ENCODE measurements at regions not wholly inside any gene's neighbourhood (a gene's known extent, or its start where the extent isn't known, plus 50 kb on each side); places are given as distances from the start of the nearest gene placed in this dataset.

DNA sequence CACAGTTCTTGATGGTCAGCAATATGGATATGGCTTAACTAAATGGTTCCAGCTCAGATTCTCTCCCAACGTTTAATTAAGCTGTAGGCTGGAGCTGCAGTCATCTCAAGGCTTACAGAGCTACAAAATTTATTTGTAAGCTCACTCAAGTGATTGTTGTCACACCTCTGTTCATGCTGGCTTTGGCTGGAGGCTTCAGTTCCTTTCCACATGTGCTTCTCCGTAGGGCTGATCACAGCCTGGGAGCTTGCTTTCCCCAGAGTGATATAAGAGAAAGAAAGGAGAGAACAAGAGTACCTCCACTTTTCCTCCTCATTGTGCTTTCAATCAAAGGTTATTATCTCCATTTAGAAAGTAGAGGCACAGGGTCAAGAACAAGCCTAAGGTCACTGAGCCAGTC lies 182.7 kb upstream of the KCNN2 start:
- DNase-seq, result no peak

DNA sequence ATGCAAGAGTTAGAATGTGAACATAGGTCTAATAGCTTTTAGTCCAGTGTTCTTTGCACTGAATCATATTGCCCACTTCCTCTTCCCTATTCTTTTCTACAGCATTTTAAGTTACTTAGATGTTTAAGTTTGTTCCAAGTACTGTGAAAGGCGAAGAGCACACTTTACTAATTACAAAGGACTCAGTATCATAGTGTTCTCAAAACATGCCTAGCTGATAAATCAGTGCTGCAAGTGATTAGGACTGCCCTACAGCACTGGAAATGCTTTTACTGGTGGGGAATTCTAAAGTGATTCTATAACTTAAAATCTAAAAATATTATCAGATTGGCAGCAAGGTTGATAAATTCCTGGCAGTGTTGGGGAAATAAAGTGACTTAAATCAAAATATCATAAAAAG lies 177.9 kb upstream of the KCNN2 start:
- no peak for DNase-seq

DNA sequence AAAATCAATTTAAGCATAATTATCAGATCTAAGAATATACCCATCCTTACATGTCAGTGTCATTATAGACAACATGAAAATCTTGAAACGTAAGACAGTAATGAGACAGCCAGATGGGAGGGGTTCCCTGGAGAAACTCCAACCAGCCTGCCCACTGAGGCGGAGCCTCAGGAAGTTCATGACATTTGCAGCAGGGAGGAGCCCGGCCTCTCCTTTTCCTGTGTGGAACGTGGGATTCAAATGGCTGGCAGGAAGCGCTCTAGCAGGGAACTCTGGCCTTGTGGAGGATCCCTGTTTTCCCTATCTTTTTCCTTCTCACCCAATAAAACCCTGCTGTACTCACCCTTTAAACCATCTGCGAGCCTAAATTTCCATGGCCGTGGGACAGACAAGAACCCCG lies 176.6 kb upstream of the KCNN2 start:
- no peak for DNase-seq

DNA sequence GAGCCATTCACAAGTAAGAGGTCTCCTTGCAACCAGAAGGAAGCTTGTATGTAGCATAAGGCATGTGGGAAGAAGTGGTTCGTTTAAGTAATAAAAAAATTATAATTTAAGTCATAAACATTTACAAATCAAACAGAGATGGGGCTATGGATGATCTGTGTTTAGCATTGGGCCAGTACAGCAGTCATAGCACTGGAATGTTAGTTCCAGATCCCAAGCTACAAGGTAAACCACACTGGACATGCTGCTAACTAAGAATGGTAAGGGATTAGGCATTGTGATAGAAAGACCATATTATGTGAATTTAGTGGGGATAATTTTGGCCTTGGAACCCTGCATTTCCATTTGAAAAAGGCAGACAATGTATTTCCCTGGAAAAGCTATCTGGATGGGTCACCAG lies 170.4 kb upstream of the KCNN2 start:
- DNase-seq, result no peak

DNA sequence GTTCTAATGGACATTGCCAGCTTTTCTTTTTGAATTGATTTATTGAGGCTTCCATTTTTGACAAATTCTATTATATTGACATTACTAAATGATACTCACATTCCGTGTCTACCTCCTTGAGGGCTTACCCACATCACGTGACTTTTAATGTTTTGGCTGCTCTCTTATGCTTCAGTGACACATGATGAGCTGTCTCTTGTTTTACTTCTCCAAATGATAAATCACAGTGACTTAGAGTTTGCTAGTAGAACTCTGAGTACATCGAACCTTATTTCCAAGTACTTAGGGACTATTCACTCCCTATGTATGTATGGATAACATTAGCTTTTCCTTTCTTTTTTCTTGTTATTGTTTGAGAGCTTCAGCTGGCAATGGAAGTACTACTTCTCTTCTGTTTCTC lies 169.8 kb upstream of the KCNN2 start:
- DNase-seq, result no peak

DNA sequence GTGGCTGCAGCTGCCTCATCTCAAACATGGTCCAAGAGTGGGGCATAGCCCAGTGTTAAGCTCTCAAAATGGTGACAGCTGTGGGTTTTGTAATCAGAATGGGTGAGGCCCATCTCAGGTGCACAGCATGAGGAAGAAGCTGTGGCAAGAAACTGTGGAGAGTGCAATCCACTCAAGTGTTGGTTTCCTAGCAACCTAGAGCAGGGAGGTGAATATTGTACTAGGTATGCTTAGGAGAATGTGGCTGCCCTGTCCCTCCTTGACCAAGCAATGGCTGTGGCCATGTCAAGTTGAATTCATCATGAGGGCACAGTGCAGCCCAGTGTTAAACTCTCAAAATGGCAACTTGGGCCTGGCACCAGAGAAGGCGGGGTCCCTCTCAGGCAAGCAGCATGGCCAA lies 160.5 kb upstream of the KCNN2 start:
- no peak for DNase-seq

DNA sequence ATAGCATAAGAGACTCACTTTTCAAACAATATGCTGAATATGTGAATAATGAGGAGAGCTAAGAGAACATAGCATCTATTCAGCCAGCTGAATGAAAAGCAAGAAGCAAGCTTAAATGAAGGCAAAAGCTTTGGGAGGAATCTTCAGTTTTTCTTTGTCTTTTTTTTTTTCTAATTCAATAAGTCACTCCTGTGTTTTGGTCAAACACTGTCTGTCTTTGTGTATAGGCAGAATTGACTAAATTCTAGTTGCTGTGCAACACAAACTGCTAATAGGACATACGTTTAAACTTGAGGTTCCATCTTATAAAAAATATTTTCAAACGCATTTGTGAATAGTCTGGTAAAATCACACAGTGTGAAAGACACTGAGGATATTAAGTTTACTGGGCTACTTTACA lies 156.9 kb upstream of the KCNN2 start:
- no peak for DNase-seq

DNA sequence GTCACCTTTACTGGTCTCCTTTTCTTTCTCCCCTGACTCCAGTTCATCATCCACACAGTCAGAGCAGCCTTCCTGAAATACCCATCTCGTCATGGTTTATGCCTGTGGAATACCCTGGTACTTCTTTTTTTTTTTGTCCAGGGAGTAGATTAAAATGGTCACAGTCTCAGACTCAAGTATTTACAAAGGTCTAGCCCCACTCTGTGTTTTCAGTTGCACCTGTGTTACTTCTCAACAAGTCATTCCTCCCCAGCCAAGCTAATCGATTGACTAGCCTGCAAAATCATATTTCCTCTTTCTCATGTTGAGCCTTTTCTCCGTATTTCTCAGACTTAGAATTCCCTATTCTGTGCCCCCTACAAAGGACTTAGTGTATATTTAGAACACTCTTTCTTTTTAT lies 155.2 kb upstream of the KCNN2 start:
- no peak for DNase-seq

DNA sequence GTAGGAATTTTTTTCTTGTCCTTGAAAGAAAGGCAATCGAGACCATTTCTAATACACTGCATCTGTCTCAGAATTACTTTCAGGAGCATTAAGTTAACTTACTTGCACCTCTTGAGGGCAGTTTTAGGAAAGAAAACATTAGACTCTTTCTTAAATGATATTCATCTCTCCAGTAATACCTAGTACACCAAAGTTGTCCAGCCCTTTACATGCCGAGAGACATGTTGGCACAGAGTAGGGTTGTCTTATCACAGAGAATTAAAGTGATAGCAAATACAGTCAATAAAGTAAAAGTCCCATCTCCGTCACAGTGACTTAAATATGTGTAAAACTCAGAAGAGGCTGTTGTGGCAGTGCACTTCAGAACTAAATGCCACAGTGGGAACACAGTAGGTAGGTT lies 154.3 kb upstream of the KCNN2 start:
- no peak for DNase-seq

DNA sequence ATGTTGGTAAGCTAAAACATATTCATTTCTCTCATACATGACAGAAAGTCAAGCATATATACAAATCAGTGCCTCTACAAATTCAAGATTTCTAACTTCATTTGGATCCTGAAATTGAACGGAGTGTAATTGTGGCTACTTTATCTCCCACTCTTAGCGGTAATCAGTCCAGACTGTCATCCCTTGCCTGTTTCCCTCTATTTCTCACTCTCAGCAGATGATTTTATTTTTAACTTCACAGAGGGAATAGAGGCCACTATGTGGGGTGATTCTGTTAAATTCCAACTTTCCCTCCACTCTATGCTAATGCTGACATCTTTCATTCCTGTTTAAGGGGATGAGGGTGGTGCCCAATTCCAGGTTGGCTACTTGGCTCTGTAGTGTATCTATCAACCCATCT lies 153.8 kb upstream of the KCNN2 start:
- no peak for DNase-seq

DNA sequence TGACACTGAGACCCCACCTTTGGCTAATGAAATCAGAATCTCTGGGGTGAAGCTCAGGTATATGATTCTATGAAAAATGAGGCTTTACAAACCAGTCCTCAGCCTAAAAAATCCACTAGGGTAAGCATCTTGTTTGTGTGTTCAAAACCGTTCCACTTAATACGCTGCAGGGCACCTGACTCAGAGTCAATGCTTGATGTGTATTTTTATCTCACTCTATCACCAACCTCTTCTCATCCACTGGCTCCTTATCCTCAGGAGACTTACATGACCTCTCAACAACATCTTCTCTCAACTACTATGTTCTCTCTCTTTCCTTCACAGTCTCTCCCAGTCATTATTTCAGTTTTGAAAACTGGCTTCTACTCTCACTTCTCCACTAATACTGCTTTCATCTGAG lies 153.3 kb upstream of the KCNN2 start:
- DNase-seq, result no peak

DNA sequence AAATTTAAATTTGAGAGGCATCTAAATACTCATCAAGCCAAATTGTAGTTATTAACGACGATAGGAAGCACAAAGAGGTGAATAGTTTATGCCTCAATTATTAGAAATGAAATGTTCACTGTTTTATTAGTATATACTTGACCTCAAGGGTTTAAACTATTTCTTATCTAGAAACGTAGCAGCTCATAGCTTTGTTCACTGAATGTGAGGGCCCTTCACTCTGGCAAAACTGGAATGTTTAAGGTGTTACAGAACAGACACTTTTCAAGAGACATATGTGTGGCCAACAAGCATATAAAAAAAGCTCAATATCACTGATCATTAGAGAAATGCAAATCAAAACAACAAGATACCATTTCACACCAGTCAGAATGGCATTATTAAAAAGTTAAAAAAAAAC lies 151.2 kb upstream of the KCNN2 start:
- DNase-seq, result no peak

DNA sequence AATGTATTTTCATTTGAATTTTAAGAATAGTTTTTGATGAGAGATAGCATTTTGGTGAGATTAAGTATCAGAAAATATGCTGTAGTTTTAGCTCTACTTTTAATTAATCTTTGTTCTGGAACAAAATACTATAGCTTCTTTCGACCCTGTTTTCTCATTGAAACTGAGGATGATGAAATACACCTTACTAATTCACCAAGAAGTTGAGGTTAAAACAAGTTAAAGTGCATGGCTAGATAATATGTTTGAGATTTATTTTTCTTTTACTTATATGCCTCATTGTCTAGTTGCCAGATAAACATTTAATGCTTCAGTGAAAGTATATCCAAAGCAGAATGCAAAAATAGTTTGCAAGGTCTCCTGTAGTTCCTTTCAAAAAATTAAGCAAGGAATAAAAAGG lies 140.1 kb upstream of the KCNN2 start:
- no peak for DNase-seq

DNA sequence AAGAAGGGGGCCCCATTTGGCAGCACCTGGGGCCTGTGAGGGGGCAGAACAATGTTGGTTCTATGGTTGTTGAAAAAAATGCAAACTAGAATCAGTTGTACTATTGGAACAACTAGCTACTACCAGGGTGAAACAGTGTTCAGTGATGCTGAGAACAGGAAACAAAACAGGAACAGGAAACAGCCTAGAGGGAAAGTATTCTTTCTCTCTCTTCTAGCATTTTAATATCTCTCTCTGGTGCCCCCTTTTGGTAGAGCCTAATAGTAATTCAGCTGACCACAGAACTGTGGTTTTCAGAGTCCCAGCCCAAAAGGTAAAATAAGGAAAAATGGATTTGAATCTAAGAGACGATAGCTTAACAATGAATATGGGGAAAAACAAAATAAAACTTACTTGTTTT lies 138.0 kb upstream of the KCNN2 start:
- DNase-seq, result no peak

DNA sequence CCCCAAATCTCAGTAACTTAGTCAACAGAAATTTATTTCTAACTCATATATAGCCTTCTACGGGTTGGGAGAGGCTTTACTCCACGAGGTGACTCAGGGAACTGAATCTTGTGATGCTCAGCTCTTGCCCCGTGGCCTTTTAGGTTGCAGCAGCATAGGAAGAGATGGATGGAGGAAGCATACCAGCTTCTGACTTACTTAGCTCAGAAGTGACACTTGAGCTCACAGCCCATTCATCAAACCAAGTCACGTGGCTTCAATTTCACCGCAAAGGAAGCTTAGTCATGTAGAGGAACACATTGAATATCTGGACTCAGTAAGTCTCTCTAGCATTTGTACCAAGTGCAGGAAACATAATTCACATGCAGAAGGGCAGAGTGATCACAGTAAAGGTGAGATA lies 124.1 kb upstream of the KCNN2 start:
- no peak for DNase-seq

DNA sequence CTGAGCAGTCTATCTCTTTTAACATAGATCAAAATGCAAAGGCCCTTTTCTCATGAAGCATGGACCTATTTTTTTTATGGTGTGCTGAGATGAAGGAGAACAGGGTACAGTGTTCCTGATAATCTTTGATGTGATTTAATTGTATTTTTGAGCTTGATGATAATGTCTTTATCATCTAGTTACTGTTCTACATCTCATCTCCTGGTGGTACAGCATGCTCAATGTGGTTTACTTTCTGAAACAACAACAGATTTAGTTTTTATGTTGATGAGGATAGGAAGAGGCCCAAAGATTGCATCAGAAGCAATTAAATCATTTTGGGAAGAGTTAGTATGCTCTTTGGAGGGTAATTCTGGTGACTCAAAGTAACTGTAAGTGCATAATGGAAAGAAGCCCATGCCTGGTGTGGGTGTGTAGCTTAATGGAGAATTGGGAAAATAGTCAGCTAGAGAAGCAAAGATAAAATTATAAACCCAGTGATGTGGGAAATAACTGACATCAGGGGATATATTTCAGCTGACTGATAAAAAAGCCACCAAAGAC lies 123.0 kb upstream of the KCNN2 start:
- DNase-seq, result no peak

DNA sequence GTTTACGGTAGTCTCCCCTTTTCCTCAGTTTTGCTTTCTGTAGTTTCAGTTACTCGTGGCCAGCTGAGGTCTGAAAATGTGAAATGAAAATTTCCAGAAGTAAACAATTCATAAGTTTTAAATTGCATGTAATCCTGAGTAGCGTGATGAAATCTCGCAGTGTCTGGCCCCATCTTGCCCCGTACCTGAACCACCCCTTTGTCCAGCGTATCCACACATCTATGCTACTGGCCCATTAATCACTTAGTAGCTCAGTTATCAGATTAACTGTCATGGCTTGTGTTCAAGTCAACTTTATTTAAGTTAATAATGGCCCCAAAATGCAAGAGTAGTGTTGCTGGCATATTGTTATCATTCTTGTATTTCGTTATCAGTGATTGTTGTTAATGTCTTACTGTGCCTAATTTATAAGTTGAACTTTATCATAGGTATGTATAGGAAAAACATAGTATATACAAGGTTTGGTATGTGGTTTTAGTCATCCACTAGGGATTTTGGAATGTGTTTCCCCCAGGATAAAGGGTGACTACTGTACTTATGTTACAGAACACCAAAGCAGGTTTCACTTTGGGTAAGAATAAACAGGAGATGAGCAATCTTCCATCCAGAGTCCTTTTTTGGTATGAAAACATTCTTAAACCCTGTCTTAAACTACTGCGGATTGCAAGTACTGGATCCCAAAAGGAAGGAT lies 118.4 kb upstream of the KCNN2 start:
- DNase-seq, result no peak

DNA sequence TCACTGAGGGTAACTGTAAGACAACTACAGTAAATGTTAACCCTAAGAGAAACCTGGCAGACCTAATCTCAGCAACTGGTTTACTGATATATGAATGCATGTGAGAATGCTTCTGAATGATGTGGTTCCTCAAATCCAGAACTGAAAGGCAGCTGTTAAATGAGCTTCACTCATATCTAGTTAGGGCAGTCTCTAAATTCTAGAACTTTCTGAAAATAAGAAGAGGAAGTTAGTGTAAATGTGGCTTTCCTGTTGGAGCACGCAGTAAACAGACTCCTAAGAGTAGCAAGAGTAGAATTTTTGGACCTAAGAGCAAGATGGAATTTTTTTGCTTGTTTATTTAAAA lies 117.9 kb upstream of the KCNN2 start:
- DNase-seq, result no peak

DNA sequence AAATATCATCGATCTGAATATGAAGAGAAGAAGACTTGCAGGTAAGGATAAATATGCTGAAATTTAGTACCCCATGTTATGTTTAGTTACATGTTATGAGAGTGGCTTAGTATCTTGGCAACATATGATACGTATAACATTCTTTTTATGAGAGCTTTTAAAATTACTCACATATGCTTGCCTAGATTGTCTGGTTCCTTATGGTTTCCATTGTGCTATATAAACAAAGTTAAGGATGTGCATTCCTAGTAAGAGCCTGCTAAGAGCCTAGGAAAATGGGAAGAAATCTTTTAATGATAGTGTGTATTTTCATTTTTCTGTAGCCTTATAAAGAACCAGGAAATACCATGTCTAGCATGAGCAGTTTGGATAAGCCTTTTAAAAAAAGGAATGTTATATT lies 112.0 kb upstream of the KCNN2 start:
- DNase-seq, result no peak

DNA sequence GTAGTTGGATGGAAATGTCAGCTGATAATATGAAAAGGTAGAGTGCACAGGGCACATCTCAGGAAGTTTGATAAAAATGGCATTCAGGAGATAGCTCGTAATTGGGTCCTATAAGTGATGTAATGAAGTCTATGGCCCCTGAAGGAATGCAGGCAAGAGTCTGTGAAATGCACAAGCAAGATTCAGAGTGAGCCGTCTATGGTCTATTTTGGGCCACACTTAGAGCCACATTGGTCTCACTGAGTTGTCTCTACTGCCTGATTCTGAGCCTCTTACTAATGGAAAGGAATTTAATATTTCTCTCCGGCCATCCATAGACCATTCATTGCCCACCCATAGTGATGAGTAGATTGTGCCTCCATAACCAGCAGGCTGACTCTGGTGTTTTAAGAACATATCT lies 111.3 kb upstream of the KCNN2 start:
- DNase-seq, result no peak

DNA sequence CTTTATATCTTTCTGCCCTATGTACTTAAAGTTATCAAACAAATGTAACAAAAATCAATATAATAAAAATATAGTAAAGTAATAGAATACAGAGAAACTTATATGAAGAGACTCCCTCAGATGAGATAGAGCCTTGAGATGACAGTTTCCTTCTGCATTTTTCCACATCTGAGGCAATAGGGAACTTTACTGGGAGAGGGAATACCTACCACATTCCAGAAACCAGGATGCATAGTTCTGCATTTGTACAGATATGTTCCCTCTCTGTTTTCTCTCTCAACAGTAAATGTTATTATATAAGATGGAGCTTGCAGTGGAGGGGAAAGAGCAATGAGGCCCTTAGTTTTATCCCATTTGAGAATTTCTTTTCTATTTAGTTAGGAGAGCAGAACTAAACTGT lies 109.6 kb upstream of the KCNN2 start:
- DNase-seq, result no peak

DNA sequence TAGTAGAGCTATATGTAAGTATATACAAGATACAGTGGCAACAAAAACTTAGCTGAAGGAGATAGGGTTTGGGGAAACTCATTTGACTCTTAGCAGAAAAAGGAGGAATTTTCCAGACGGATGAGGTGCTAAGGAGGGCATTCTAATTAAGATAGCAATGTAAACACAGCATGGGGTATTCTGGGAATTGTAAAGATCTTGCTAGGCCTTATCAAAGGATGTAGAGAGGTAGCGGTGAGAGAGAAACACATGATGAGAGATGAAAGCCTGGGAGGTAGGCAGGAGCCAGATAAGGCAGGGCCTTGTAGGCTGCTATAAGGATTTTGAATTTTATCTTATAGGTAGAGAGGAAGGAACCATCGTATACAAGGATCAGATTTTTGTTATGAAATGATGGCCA lies 106.6 kb upstream of the KCNN2 start:
- DNase-seq, result no peak

DNA sequence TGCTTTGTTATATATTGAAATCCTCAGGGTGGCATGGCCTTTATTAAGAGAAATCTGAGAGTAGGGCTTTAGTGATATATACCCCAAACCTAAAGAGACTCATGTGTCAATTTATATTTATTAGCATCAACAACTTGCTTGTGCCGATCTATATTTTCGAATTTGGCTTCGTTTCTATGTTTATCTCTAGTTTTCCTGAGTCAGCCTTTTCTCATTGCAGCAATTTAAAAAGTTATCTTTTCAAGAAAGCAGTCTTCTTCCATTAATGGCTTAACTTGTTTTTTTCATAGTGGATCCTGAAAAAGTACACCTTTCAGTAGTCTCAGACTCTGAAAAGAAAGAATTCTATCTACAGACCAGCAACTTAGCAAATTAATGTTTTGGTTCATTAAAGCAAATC lies 99.9 kb upstream of the KCNN2 start:
- no peak for DNase-seq

DNA sequence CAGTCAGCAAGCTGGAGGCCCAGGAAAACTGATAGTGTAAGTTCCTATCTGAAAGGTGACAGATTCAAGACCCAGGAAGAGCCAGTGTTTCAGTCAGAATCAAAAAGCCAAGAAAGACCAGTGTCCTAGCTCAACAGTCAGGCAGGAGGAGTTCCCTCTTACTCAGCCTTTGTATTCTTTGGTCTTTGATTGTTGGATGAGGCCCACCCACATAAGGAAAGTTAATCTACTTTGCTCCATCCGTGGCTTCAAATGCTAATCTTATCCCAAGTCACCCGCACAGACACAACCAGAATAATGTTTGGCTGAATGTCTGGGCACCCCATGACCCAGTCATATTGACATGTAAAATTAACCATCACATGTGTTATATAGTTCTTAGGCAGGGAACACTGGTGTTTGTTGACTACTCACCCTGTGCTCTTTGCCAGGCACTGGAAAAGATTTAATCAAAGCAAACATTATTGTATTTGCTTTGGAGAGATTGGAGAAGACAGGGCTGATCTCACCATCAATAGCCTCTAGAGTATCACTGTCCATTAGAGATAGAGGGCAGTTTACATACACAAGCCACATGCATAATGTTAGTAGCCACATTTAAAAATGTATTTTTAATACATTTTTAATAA lies 96.3 kb upstream of the KCNN2 start:
- no peak for DNase-seq

DNA sequence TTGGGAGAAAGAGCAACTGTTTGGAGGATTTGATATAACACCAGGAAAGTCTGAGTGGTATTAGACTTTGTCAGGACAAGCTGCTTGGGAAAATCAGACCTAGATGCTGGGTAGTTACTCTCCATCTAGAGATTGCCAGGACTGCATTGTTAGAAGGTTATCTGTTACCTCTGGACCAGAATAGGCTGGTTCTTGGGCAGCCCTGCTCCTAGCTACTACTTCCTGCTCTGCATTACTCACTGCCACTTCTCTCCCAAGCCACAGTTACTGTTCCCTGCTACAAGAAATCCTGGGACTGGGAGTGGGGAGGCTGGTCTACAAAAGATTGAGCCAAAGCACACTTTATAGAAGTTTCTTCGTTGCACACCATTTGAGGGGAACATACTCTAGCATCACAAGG lies 95.5 kb upstream of the KCNN2 start:
- DNase-seq, result no peak

All from NCI-H446 treated with DMSO at 0.1 percent for 48 hours (cell line).